K562 (cell line): ENCODE measurements at regions not wholly inside any gene's neighbourhood (a gene's known extent, or its start where the extent isn't known, plus 50 kb on each side); places are given as distances from the start of the nearest gene placed in this dataset.

Experiments used
- ATAC-seq: fragments of 200-7000 bp; cut with Tn5 transposase; 3 replicates; pipeline ENCODE4 v1.9.1; 2020; ENCODE audit warnings: moderate library complexity
- BruUV-seq: library from RNA; stranded (reverse); fragments of 400-500 nt; replicated peaks from 2 replicates; lab custom pipeline; 2021; lab: Mats Ljungman, UMichigan
- CTCF ChIA-PET: fragments of 300-600 bp; formaldehyde crosslinking; extraction: SDS; loops from one replicate; lab custom pipeline; 2021; ENCODE audit warnings: low intra/inter-chr PET ratio; lab: Yijun Ruan, JAX
- POLR2A ChIA-PET: fragments of 300-600, 350-650 bp; sonication (Branson Sonifier 250); formaldehyde crosslinking; extraction: SDS; loops from one replicate; lab custom pipeline; 2021; ENCODE audit warnings: antibody characterized with exemption, inconsistent platforms; lab: Yijun Ruan, JAX
- DNase-seq, 4 experiments: peaks; one replicate each; pipeline versions ENCODE4 v3.0.0 to v3.0.0-alpha.2; 2011 to 2018; ENCODE audit warnings: low spot score in 3 of 4, mixed read lengths in 3 of 4; ENCODE audit errors: extremely low read depth in 1 of 4
- FAIRE-seq: peaks from 2 replicates; lab custom pipeline; 2011; peaks lifted over from hg19 to GRCh38; lab: Jason Lieb, UNC
- H2AFZ ChIP-seq: 2 replicates; pipeline ENCODE4 v1.6.0; 2011; ENCODE audit warnings: low read depth, low read length, control low read depth, inconsistent platforms
- H3K27ac ChIP-seq: fragments of 200-600 bp; 3 replicates; pipeline ENCODE4 v1.8.0; 2011; ENCODE audit warnings: low read depth, mild to moderate bottlenecking, control low read depth, inconsistent platforms, low read length, moderate library complexity, mixed read lengths; ENCODE audit errors: extremely low read depth
- H3K27me3 ChIP-seq, 2 experiments: fragments of 300-600 bp in 1 of 2; 2 replicates in 1 of 2; 3 replicates in 1 of 2; pipeline versions ENCODE4 v1.6.0 to v1.8.0; 2011; ENCODE audit warnings: inconsistent platforms in 2 of 2, low read length in 2 of 2, mild to moderate bottlenecking in 1 of 2, mixed read lengths in 1 of 2, moderate library complexity in 1 of 2; ENCODE audit not compliant: control insufficient read depth in 2 of 2, insufficient read depth in 2 of 2
- H3K36me3 ChIP-seq: fragments of 300-600 bp; 3 replicates; pipeline ENCODE4 v1.8.0; 2011; ENCODE audit warnings: mild to moderate bottlenecking, low read length, inconsistent platforms; ENCODE audit not compliant: control insufficient read depth, insufficient read depth
- H3K4me1 ChIP-seq, 2 experiments: fragments of 200-600 bp in 1 of 2; replicated peaks in 1 of 2; 2 replicates in 1 of 2; 3 replicates in 1 of 2; pipeline versions ENCODE4 v1.5.1 to v1.8.0; 2011; ENCODE audit warnings: inconsistent platforms in 2 of 2, low read length in 2 of 2, mild to moderate bottlenecking in 1 of 2, mixed read lengths in 1 of 2, moderate library complexity in 1 of 2; ENCODE audit not compliant: control insufficient read depth in 2 of 2, insufficient read depth in 2 of 2
- H3K4me2 ChIP-seq: 2 replicates; pipeline ENCODE4 v1.6.1; 2011; ENCODE audit warnings: low read length, control low read depth, inconsistent platforms, mixed read lengths; ENCODE audit not compliant: insufficient read depth
- H3K4me3 ChIP-seq: fragments of 200-600 bp; sonication (generic), shearing (Covaris generic); 2 replicates; pipeline ENCODE4 v1.5.1; 2016; ENCODE audit warnings: control low read depth, inconsistent platforms
- H3K79me2 ChIP-seq: fragments of 200-600 bp; 3 replicates; pipeline ENCODE4 v1.8.0; 2011; ENCODE audit warnings: low read length, inconsistent platforms; ENCODE audit not compliant: control insufficient read depth, insufficient read depth
- H3K9ac ChIP-seq, 2 experiments: 2 replicates each; pipeline versions ENCODE4 v1.6.0 to v1.6.1; 2011; ENCODE audit warnings: low read depth in 2 of 2, low read length in 2 of 2, control low read depth in 1 of 2, inconsistent platforms in 1 of 2, mild to moderate bottlenecking in 1 of 2, mixed read lengths in 1 of 2; ENCODE audit not compliant: insufficient read depth in 1 of 2
- H3K9me1 ChIP-seq: one replicate; pipeline ENCODE4 v1.6.0; 2011; ENCODE audit warnings: inconsistent platforms, mild to moderate bottlenecking, low read length, moderate library complexity; ENCODE audit not compliant: control insufficient read depth, insufficient read depth
- H3K9me3 ChIP-seq: replicated peaks from 2 replicates; pipeline ENCODE4 v1.5.1; 2011; ENCODE audit warnings: low read depth, low read length, inconsistent platforms; ENCODE audit not compliant: control insufficient read depth, insufficient read depth
- H4K20me1 ChIP-seq: replicated peaks from 2 replicates; pipeline ENCODE4 v1.6.1; 2011; ENCODE audit warnings: low read length, inconsistent platforms, mixed read lengths; ENCODE audit not compliant: control insufficient read depth, insufficient read depth
- CEBPG ChIP-seq, 3 experiments: fragments of 200-800 bp in 1 of 3; sonication (Bioruptor generic) in 1 of 3; sonication (generic) in 1 of 3; formaldehyde crosslinking in 1 of 3; IDR thresholded peaks in 2 of 3; conservative IDR thresholded peaks in 1 of 3; 2 replicates each; pipeline versions ENCODE4 v1.6.1 to v1.8.0; 2016 to 2022; ENCODE audit warnings: missing compliant biosample characterization in 2 of 3, missing genetic modification characterization in 2 of 3, mild to moderate bottlenecking in 1 of 3, missing genetic modification reagents in 1 of 3
- CTCF ChIP-seq, 3 experiments: IDR thresholded peaks in 2 of 3; conservative IDR thresholded peaks in 1 of 3; 2 replicates each; pipeline ENCODE4 v1.5.1; 2011 to 2012; ENCODE audit warnings: low read length in 3 of 3, mild to moderate bottlenecking in 3 of 3, control low read depth in 2 of 3, improper control_type of control experiment in 1 of 3, inconsistent platforms in 1 of 3, low read depth in 1 of 3, mixed read lengths in 1 of 3, moderate library complexity in 1 of 3; ENCODE audit not compliant: insufficient read depth in 2 of 3
- GTF2E2 ChIP-seq: fragments of 200-800 bp; sonication (Bioruptor generic); IDR thresholded peaks from 2 replicates; pipeline ENCODE4 v1.6.1; 2016; ENCODE audit warnings: missing genetic modification characterization, missing compliant biosample characterization
- HBP1 ChIP-seq: fragments of 450-650 bp; formaldehyde crosslinking; IDR thresholded peaks from 2 replicates; pipeline ENCODE4 v1.4.0; 2022; ENCODE audit warnings: missing genetic modification characterization
- MEF2D ChIP-seq: conservative IDR thresholded peaks from 2 replicates; pipeline ENCODE4 v1.6.1; 2016; ENCODE audit warnings: low read depth, missing genetic modification characterization, missing compliant biosample characterization
- NCOR1 ChIP-seq: fragments of 450-650 bp; IDR thresholded peaks from 2 replicates; pipeline ENCODE4 v1.6.1; 2016; ENCODE audit warnings: mild to moderate bottlenecking, moderate library complexity
- NFATC3 ChIP-seq: fragments of 450-650 bp; IDR thresholded peaks from 2 replicates; pipeline ENCODE4 v1.6.1; 2017; ENCODE audit warnings: mild to moderate bottlenecking
- NFIX ChIP-seq: fragments of 250-450 bp; sonication (Bioruptor Pico); IDR thresholded peaks from 2 replicates; pipeline ENCODE4 v1.4.0; 2020; ENCODE audit warnings: low read depth, mild to moderate bottlenecking, moderate library complexity
- PRMT5 ChIP-seq: sonication (generic); formaldehyde crosslinking; IDR thresholded peaks from 2 replicates; pipeline ENCODE4 v1.5.0; 2020; ENCODE audit warnings: missing genetic modification reagents
- STAT5A ChIP-seq: IDR thresholded peaks from 2 replicates; pipeline ENCODE4 v1.6.1; 2012; ENCODE audit warnings: low read length, inconsistent platforms, borderline replicate concordance
- USF1 ChIP-seq: sonication (generic); formaldehyde crosslinking; IDR thresholded peaks from 2 replicates; pipeline ENCODE4 v1.9.0; 2022; ENCODE audit warnings: mild to moderate bottlenecking, missing genetic modification reagents
- ZBTB12 ChIP-seq: fragments of 250-450 bp; sonication (Bioruptor Pico); IDR thresholded peaks from 2 replicates; pipeline ENCODE4 v1.4.0; 2020
- ZNF197 ChIP-seq: fragments of 200-800 bp; sonication (Bioruptor generic); IDR thresholded peaks from 2 replicates; pipeline ENCODE4 v1.6.1; 2016; ENCODE audit warnings: low read depth, missing genetic modification characterization, missing compliant biosample characterization
- WGBS: fragments of 100-300 bp; shearing (Covaris generic); methylation state at CpG from one replicate; pipeline ENCODE4 v1.1.6; 2016; ENCODE audit warnings: low coverage, mixed read lengths; ENCODE audit not compliant: insufficient coverage; ENCODE audit errors: missing lambda C conversion rate; 5-methylcytosine and 5-hydroxymethylcytosine counted together
- in situ Hi-C: fragments of 300-500 bp; cut with MboI; formaldehyde crosslinking; loops from 4 replicates; pipeline ENCODE4 v1.15.0; 2018; ENCODE audit warnings: inconsistent platforms, mixed read lengths
- intact Hi-C: fragments of 100-400 bp; cut with micrococcal nuclease; formaldehyde crosslinking; loops from 2 replicates; pipeline ENCODE4 v1.14.2; 2022

- BruUV-seq = no TSS peak
- no peak overlapping the region for H3K27ac ChIP-seq
- H3K27me3 ChIP-seq = no peaks in the 10 kb centered on the region
- H4K20me1 ChIP-seq = no peaks in the 10 kb centered on the region
- ATAC-seq (no peak), DNase-seq (no peak), FAIRE-seq (no peak)
- H3K79me2 ChIP-seq = no peaks in the 10 kb centered on the region
- no peak overlapping the region for H3K4me2 ChIP-seq
- no peak overlapping the region for H3K9ac ChIP-seq
- in situ Hi-C loops (no loop called here), intact Hi-C loops (no loop called here)
- no peak overlapping the region for H2AFZ ChIP-seq
- H3K9me3 ChIP-seq = no peaks in the 10 kb centered on the region; the same call in 1 of the 2 replicates
- ChIA-PET POLR2A (no interaction called here), CTCF (no interaction called here)
- 0% methylated on average over 2 of the region's 2 CpGs for WGBS
- H3K4me3 ChIP-seq = no peak overlapping the region
- no peaks in the 10 kb centered on the region for H3K4me1 ChIP-seq
- no peaks in the 10 kb centered on the region for H3K36me3 ChIP-seq
- TF ChIP-seq ZBTB12 (CRISPR knock-in tag) (no peak), HBP1 (no peak), MEF2D (no peak), USF1 (CRISPR knock-in tag) (no peak), GTF2E2 (tag) (no peak), CTCF (IDR thresholded peaks at IDR 0.05 in 2 of 3, conservative IDR thresholded peaks at IDR 0.05 in 1 of 3; ENCODE audit: insufficient read depth in 2 of 3, low read depth in 1 of 3, low read length in 3 of 3) (no peak), NFIX (CRISPR knock-in tag) (no peak), ZNF197 (CRISPR knock-in tag) (no peak), NFATC3 (no peak), STAT5A (no peak), NCOR1 (no peak), CEBPG (CRISPR knock-in tag; IDR thresholded peaks at IDR 0.05) (no peak), CEBPG (tag; conservative IDR thresholded peaks at IDR 0.05 in 1 of 2, IDR thresholded peaks at IDR 0.05 in 1 of 2) (no peak), PRMT5 (CRISPR knock-in tag) (no peak)
- H3K9me1 ChIP-seq = no peaks in the 10 kb centered on the region
Observed at GRCh38 chr1:68785328-68785727, 288.4 kb upstream of the DEPDC1 start.
